Umbilical cord (tissue), 1 donor: ENCODE measurements at regions not wholly inside any gene's neighbourhood (a gene's known extent, or its start where the extent isn't known, plus 50 kb on each side); places are given as distances from the start of the nearest gene placed in this dataset.
"Not testable (repeated sequence)": the region's sequence is repeated elsewhere in the genome, so short reads cannot be mapped to it uniquely, and the experiment has no call there.

Experiments
- DNase-seq: peaks from one replicate; pipeline ENCODE4 v3.0.0-alpha.2; 2015; ENCODE audit warnings: low spot score

DNA sequence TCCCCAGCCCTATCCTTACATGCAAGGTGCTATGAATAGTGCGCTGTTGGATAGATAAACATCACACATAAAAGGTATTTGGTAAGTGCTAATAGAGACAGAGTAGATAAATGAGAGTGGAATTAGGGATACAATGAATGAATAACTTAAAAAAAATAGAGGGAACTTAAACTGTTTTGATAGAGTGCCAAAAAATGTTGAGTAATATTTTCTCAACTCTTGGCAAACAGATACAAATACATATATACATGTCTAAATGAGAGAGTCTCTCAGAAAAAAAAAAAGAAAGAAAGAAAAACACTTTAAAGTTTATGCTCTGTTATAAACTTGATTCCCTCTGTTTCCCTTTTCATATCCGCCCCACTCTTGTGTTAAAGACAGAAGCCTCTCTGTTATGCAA, 667.4 kb downstream of the ROBO2 start:
- no peak for DNase-seq

DNA sequence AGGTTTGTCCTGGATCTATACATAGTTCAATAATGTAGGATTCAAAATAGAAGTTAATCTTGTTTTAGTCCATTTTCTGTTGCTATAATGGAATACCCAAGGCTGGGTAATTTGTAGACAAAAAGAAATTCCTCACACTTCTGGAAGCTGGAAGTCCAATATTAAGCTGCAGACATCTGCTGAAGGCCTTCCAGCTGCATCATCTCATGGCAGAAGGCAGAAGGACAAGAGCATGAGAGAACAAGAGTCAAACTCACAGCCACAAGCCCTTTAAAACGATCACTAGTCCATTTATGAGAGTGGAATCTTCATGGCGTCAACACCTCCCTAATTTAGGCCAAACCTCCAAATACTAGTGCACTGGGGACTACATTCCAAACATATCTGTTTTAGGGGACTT, 669.3 kb downstream of the ROBO2 start:
- DNase-seq, result no peak

DNA sequence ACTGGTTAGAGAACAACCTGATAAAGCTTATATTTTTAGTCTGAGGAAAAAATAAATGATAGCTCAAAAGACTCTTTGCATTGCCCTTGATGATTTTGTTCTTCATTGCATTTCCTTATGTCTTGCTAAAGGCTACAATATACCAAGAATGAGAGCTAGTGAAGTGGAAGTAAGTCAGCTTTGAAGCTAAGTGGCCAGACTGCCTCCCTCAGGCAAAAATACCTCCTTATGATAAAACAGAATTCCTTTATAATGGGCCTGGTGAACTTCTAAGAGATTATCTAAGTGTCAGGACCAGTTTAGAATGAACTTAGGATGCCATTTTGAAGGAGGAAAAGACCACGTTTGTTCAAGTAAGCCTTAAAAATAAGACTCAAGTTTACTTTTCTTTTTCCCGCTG, 678.4 kb downstream of the ROBO2 start:
- DNase-seq, result peak; percentile 9

DNA sequence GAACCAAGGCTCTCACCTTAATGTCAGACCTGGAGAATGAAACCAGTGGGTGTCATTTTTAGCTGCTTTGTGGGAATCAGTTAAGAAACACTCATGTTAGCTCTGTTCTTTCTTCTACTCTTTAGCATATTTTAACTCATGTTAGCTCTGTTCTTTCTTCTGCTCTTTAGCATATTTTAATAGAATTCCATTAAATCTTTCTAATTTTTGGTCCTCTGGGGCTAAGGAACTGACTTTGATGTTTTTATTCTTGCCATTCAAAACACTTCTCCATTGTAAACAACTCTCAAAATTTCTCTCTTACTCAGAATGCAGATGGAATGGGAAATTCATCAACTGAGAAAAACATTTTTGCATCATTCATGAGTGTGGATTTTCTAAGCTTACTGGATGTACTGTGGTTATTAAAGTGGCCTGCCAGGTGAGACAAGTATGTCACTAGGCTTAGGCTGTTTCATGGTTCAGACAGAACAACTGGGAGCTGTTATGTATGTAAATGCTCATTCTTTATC, 680.6 kb downstream of the ROBO2 start:
- DNase-seq, result no peak

DNA sequence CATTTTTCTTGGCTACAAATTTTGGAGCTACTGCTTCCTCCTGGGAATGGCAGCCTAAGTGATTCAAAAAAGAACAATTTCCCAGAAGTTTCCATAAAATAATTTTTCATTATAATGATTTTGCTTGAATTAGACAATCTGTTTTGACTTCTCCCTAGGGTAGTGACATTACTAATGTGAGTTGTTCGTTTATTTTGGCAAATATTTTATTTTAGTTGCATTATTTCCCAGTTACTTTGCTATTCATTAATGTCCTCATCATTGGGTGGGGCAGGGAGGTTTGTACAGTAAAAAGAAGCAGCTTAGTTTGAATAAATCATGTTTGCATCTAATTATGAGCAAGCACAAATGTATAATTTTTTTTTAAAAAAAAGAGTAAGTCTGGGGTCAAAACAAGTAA, 686.6 kb downstream of the ROBO2 start:
- no peak for DNase-seq

DNA sequence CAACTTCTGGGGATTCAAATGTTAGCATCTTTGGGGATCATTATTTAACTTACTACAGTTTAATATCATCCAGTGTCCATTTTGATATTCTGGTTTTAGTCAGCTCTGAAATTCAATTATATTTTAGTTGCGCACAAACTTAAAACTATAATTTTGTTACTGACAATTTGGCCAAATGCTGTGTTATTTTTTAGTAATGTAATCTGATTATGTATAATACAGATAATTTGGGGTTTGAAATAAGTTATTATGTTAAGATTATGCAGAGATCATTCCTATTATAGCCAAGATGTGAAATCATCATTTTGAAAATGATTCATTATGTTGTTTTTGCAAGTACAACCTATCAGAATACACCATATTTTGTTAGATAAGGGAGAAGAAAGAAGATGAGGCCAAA, 706.1 kb downstream of the ROBO2 start:
- DNase-seq, result no peak

DNA sequence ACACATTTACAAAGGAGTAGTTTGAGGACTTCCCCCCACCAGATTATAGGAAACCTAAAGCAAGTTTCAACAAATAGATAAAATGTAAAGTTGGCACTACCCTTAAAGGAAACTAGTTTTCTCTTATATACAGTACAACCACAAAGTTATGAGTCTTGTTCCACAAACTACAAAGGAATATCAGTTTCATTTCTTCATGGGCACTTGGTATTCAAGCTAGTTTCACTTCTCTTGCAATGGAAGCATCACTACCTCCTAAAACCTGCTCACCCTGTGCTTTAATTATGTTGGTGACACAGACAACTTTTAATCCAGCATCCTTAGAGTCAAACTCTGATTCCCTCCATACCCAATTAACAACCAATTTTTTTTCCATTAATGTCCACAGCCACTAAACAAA, 707.0 kb downstream of the ROBO2 start:
- no peak for DNase-seq

DNA sequence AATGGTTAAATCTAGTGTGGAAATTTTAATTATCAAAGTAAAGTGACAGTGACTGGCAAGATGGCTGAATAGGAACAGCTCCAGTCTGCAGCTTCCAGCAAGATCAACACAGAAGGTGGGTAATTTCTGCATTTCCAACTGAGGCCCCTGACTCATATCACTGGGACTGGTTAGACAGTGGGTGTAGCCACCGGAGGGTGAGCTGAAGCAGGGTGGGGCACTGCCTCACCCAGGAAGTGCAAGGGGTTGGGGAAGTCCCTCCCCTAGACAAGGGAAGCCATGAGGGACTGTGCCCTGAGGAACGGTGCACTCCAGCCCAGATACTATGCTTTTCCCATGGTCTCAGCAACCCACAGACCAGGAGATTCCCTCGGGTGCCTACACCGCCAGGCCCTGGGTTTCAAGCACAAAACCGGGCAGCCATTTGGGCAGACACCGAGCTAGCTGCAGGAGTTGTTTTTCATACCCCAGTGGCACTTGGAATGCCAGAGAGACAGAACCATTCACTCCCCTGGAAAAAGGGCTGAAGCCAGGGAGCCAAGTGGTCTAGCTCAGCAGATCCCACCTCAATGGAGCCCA, 716.6 kb downstream of the ROBO2 start:
- not testable (repeated sequence) for DNase-seq

DNA sequence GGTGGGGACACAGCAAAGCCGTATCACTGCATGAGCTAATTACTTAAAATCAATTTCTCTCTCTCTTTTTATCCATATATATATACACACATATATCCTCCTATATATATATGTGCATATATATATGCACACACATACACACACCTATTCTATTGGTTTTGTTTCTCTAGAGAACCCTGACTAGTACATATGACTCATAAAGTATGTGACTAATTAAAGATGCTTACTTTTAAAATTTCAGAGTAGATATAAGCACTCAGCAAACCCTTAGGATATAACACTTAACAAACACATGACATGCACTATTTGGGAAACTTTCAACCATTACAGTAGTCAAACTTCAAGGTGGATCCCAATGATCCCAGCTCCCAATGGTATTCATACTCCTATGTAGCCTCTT, 732.6 kb downstream of the ROBO2 start:
- no peak for DNase-seq

DNA sequence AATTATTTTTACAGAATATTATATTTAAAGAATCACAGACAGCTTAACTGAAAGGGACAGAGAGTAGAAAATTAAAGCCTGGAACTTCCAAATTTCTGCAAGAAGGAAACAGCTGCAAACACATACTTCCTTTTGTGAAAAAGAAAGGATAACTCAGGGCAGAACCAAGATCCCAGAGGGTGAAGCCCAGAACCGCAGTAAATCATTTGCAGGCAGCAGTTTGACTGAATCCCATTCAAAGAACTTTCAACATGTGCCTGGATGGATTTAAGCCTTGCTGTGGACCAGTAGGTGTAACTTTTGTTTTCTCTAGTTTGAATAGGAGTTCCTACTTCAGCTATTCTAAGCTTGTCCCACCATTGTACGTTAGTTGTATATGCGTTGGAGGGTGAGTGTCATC, 733.2 kb downstream of the ROBO2 start:
- no peak for DNase-seq

DNA sequence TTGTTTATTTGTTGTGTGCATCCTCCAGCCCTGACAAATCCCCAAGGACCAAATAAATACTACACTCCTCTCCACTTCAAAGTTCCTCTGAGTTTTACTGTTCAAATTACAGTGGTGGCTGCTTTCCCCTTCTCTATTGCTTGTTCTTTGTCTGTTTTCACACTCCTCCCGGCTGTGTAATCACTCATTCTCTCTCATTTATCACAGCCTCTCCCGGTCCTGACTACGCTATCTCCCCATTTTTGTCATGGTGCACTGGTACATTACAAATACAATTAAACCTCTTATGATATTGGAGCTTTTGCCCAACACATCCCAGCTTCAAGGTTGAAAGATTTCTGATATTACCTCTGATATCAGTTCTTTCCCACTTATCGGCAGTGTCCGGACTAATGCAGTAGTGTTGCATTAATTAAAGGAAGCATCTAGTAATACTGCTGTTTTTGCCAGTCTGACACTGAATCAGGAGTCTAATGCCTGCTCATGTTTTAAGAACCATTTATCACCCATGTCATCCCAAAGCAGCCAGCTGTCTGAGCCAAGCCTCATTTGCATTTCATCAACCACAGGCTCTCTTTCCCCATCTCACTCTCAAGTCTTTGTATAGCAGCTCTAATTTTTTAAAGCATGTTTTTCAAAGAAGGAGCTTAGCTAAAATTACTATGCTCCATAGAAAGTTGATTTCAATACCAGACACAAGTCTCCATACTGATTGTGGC, 740.5 kb downstream of the ROBO2 start:
- DNase-seq, result no peak

DNA sequence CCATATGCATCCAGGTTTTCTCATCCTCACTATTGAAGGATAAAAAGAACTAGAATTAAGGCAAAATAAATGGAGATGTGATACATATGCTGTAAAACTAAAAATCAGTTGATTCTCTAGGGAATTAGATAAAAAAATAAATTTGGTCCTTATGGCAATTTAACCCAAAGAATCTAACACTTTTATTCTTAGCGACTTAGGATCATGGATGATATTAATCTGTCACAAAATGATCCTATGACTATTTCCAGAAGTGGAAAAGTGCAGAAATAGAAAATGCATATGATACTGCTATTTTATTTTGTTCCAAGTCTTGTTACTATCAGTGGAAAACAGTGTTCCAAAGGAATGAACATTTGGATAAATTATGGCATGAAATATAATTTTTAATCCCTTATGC, 746.3 kb downstream of the ROBO2 start:
- peak; percentile 72 for DNase-seq

DNA sequence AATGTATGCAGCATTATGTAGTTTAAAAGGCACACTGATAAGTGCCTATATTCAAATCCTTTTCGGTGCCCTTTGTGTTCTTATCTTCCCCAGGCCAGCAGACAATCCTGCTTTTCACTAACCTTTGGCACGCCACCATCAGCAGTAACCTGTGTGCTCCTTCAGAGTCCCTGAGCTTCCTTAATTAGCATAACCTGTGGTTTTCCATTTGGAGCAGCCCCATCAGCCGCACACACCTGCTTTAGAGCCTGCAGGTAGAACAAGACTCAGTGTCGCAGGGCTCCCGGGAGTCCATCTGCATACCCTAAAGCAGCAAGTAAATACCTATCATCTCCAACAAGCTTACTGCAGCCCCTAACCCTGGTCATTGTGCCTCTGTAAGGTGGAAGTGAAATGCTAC, 755.1 kb downstream of the ROBO2 start:
- no peak for DNase-seq

DNA sequence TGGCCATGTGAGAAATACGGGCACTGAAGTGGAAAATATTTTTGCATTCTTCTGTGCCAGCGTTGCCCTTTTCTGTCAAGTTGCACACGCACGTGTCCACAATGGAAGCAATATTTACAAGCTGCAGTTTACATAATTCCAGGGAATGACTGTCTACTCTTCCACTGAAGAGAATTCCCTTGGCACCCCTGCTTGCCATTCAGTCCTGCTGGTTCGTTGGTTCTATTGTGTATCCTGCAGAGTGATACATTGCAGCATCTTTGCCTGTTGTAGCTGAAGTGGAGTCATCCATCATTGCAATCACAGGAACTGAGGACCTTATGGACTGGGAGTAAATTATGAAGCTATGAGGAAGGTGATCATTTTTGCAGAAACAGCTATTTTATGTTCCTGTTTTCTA, 759.4 kb downstream of the ROBO2 start:
- DNase-seq, result no peak

DNA sequence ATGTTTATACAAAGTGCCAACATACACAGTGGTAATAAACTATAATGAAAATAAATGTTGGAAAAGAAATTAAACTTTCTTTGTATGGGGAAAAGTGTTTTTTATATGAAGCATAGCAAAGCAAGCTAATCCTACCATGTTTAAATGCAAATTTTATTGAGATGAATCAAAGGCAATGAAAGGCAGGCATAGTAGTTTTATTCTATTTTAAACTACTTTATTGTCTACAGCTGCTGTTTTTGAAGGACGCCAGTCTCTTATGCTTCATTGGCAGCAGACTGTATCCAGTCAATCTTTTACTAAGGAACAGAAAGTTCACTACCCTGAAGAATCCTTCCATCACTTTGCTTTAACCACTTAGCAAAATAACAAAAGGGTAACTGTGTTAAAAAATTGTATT, 761.0 kb downstream of the ROBO2 start:
- DNase-seq, result no peak

DNA sequence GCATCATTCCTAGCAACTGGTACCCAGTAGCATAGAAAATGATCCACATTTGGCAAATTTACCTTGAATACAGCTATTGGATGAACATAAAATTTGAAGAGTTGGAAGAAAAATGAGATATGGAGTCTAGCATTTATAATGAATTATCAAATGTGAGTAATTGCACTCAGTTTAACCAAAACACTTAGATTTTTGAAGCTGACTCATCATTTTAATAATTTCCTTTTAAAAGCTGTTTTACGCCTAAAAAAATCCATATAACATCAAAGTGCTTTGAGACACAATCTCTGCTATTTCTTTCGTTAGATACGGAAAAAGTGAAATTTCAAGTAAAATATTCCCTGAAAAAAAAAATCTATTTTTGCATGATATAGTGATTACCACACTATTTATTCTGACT, 767.4 kb downstream of the ROBO2 start:
- no peak for DNase-seq

DNA sequence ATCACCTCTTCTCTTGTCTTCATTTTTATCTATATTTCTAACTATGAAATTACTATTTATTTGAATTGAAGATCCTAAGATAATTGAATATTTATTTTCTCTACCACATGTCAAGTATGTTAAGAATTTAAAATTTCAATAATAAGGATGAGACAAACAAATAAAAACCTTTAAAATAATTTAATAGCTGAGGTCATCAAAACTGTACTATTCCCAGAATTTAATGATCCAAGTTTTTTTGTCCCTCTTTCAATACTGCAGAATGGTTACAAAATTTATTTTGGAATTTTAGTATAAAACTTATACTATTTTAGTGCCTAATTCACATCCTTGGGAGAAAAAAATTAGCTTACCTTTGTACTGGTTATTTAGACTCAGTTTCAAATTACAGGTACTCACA, 774.9 kb downstream of the ROBO2 start:
- DNase-seq, result no peak

DNA sequence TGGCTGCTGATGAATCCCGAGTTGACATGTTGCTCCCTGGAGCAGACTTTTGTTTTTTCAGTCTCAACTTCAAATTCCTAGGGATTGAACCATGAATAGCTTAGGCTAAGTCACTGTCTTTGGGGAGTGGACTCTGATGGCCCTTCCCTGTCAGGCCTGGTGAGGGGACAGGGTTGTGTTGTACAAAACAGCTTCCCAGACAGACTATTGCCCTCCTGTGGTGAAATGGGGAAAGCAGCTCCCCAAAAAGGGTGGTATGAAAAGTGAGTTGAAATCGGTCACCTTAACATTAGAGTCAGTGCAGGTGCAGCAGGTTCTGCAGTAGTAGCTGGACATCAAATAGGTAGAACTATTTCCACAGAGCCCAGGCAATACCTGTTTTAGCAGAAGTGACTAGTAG, 775.6 kb downstream of the ROBO2 start:
- DNase-seq, result no peak

DNA sequence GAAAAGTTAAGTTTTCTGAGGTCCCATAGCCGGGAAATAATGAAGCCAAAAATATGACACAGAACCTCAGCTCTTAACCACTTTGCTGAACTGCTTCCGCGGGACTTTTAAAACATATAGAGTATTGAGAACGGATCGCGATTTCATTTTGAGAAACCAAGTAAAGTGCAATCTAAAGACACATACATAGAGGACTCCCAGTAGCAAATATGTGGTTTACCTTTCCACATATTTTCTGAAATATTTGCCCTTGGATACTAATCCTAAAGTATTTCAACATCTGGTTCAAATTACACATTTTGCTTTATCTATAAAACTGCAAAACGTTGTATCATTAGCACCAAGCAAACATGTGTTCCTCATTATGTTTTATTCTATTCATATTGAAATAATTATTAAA, 776.5 kb downstream of the ROBO2 start:
- no peak for DNase-seq

DNA sequence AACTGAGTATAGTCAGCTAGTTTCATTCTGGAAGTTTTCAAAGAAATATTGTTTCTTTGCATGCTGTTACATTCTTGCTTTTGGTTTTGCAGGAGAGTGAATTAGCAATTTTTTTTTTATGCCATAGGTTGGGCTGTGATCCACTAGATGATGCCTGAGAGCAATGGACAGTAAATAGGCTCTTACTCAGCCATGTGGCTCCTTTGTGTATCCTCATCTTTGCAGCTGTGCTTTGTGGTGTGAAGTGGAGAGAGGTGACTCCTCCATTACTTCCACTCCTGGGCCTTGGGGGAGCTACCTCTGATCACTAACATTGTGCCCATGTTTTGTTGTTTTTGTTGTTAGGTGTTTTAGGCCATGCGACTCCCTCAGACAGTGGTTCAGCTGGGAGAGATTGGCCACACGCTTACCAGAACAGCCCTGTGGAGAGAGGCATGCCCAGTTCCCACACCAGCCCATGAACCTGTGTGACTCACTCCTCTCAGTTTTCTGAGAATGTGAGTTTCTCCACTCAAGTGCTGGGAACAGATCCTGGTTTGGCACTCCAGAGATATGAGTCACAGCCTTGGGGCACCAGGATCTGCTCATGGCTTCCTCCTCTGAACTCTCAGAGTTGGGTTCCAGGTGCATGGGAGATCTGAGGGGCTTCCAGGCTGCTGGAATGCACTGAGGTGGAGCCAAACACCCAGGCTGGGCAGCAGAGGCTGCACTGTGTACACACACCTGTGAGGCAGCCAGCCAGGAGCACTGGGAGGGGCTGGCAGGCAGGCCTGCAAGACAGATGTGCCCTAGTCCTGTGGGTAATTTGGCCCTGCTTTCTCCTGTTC, 785.3 kb downstream of the ROBO2 start:
- DNase-seq, result peak; percentile 6

DNA sequence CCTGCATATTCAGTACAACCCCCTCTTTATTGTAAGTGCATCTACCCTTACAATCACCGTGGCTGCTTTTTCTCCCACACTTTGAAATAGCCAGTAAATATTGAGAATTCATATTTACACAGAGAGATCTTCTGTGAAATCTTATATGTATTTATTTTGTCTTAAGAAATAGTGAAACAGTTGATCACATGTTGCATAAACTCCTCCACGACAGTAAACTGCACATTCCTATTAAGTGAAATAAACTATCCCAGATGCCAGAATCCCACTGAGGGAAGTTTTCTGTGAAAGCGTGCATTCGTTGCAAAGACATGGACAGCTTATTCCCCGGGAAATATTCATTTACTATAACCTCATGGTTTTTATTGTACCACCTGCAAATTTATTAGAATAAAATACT, 796.0 kb downstream of the ROBO2 start:
- peak; percentile 42 for DNase-seq

DNA sequence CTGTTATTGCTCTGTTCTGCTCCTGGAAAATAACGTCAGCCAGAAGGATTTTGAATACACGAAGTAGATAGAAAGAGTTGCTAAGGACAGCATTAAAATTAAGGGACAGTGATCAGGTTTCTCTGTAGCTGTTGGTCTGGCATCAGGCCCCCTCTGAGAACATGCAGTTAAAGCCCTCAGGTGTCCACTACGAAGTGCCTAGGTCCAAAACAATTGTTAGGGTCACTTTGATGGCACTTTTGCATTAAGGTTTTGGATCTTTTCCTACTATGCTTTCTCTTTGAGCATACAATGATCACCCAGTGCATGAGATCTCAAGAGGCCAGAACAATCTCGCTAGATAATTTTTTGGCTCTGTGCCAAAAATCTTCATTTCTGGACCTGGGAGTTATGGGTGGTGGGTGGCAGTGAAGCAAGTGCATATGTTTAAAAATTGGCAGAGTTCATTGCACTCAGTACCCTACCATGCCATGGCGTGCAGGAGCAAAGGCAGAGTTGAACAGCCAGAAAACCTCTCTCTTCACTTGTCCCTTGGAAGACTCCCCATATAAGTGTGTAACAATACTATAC, 797.6 kb downstream of the ROBO2 start:
- DNase-seq, result no peak
